ENCODE measurements at regions not wholly inside any gene's neighbourhood (a gene's known extent, or its start where the extent isn't known, plus 50 kb on each side); places are given as distances from the start of the nearest gene placed in this dataset.

GRCh38 chr7:68243128-68243527 is 1246.5 kb downstream of the TYW1 start:
- no peak for DNase-seq
- Mint-ChIP-seq H3K4me3 (no peak overlapping the region), H3K27me3 (no peaks in the 10 kb centered on the region), H3K36me3 (no peaks in the 10 kb centered on the region), H3K9me3 (peaks cover 15 to 46% (median 25%) of the 10 kb centered on the region in 3 donors), H3K4me1 (no peaks in the 10 kb centered on the region), H3K27ac (no peak overlapping the region)
- WGBS (ENCODE audit: insufficient coverage) = no CpG with 5 or more reads among the region's 2 CpGs
- no peak for ATAC-seq (replicated peaks in 1 of 4)
- no peaks in the 10 kb centered on the region for H3K27me3 ChIP-seq (replicated peaks in 1 of 2; ENCODE audit: control insufficient read depth in 2 of 2, extremely low read depth in 1 of 2, insufficient read depth in 2 of 2, low read length in 1 of 2)
- no peak overlapping the region for H3K27ac ChIP-seq (ENCODE audit: low read length)
- ChIA-PET POLR2A (no interaction called here), CTCF (no interaction called here)
- no peak overlapping the region for H3K4me3 ChIP-seq (ENCODE audit: control insufficient read depth in 1 of 2, extremely low read depth in 1 of 2, low read length in 1 of 2)
- H3K36me3 ChIP-seq (ENCODE audit: control insufficient read depth in 2 of 2, extremely low read depth in 1 of 2, insufficient read depth in 1 of 2, low read length in 1 of 2) = no peaks in the 10 kb centered on the region
- H3K4me1 ChIP-seq (ENCODE audit: control insufficient read depth in 1 of 2, extremely low read depth in 1 of 2, insufficient read depth in 2 of 2, low read length in 2 of 2) = no peaks in the 10 kb centered on the region
- H3K9me3 ChIP-seq = no peaks in the 10 kb centered on the region

GRCh38 chr7:68244389-68244788 is 1247.8 kb downstream of the TYW1 start:
- ChIA-PET CTCF (no interaction called here), POLR2A (no interaction called here)
- ATAC-seq (replicated peaks in 1 of 4) (no peak), DNase-seq (no peak)
- no peaks in the 10 kb centered on the region for H3K4me1 ChIP-seq (ENCODE audit: control insufficient read depth in 1 of 2, extremely low read depth in 1 of 2, insufficient read depth in 2 of 2, low read length in 2 of 2)
- H3K36me3 ChIP-seq (ENCODE audit: control insufficient read depth in 2 of 2, extremely low read depth in 1 of 2, insufficient read depth in 1 of 2, low read length in 1 of 2) = no peaks in the 10 kb centered on the region
- no peak overlapping the region for H3K4me3 ChIP-seq (ENCODE audit: control insufficient read depth in 1 of 2, extremely low read depth in 1 of 2, low read length in 1 of 2)
- 75% methylated on average over 7 of the region's 7 CpGs for WGBS (ENCODE audit: insufficient coverage)
- Mint-ChIP-seq H3K4me1 (no peaks in the 10 kb centered on the region), H3K36me3 (no peaks in the 10 kb centered on the region), H3K4me3 (no peak overlapping the region), H3K27ac (no peak overlapping the region), H3K27me3 (no peaks in the 10 kb centered on the region), H3K9me3 (peaks cover 16 to 46% (median 27%) of the 10 kb centered on the region in 3 donors)
- H3K27me3 ChIP-seq (replicated peaks in 1 of 2; ENCODE audit: control insufficient read depth in 2 of 2, extremely low read depth in 1 of 2, insufficient read depth in 2 of 2, low read length in 1 of 2) = no peaks in the 10 kb centered on the region
- H3K27ac ChIP-seq (ENCODE audit: low read length) = no peak overlapping the region
- H3K9me3 ChIP-seq = no peaks in the 10 kb centered on the region

DNA sequence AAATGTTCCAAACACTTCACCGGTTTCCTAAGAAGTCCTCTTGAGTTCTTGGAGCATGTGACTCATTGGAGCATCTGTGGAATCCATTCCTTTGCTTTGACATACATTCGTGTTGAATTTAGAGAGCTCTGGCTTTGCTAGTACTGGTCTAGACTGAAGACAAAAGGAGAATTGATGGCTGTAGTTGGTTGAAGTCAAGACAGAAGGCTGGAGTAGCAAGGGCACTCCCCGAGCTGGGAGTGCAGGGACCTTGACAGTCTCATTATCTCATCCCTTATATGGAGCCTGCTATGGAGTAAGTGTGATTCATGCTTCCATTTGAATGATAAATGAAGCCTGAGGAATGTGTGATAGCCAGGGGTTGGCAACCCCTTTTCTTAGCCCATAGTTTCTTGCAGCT is 1249.1 kb downstream of the TYW1 start:
- Histone ChIP-seq H3K27me3 (replicated peaks in 1 of 2; ENCODE audit: control insufficient read depth in 2 of 2, extremely low read depth in 1 of 2, insufficient read depth in 2 of 2, low read length in 1 of 2) (no peaks in the 10 kb centered on the region), H3K4me1 (ENCODE audit: control insufficient read depth in 1 of 2, extremely low read depth in 1 of 2, insufficient read depth in 2 of 2, low read length in 2 of 2) (no peaks in the 10 kb centered on the region), H3K27ac (ENCODE audit: low read length) (no peak overlapping the region), H3K4me3 (ENCODE audit: control insufficient read depth in 1 of 2, extremely low read depth in 1 of 2, low read length in 1 of 2) (no peak overlapping the region), H3K9me3 (no peaks in the 10 kb centered on the region), H3K36me3 (ENCODE audit: control insufficient read depth in 2 of 2, extremely low read depth in 1 of 2, insufficient read depth in 1 of 2, low read length in 1 of 2) (no peaks in the 10 kb centered on the region)
- ATAC-seq (replicated peaks in 1 of 4) (no peak), DNase-seq (no peak)
- H3K27ac Mint-ChIP-seq = no peak overlapping the region
- H3K9me3 Mint-ChIP-seq = peaks cover 20 to 46% (median 30%) of the 10 kb centered on the region in 3 donors
- no peak overlapping the region for H3K4me3 Mint-ChIP-seq
- no peaks in the 10 kb centered on the region for H3K27me3 Mint-ChIP-seq
- CTCF ChIA-PET = no interaction called here
- no peaks in the 10 kb centered on the region for H3K4me1 Mint-ChIP-seq
- 80% methylated on average over 1 of the region's 3 CpGs for WGBS (ENCODE audit: insufficient coverage)
- no peaks in the 10 kb centered on the region for H3K36me3 Mint-ChIP-seq
- POLR2A ChIA-PET = no interaction called here

GRCh38 chr7:68246189-68246633 is 1249.6 kb downstream of the TYW1 start:
- 50% methylated on average over 4 of the region's 4 CpGs for WGBS (ENCODE audit: insufficient coverage)
- H3K4me3 Mint-ChIP-seq = no peak overlapping the region
- CTCF ChIA-PET = no interaction called here
- POLR2A ChIA-PET = no interaction called here
- peaks cover 20 to 42% (median 25%) of the 10 kb centered on the region in 3 donors for H3K9me3 Mint-ChIP-seq
- Histone ChIP-seq H3K4me3 (ENCODE audit: control insufficient read depth in 1 of 2, extremely low read depth in 1 of 2, low read length in 1 of 2) (no peak overlapping the region), H3K36me3 (ENCODE audit: control insufficient read depth in 2 of 2, extremely low read depth in 1 of 2, insufficient read depth in 1 of 2, low read length in 1 of 2) (no peaks in the 10 kb centered on the region), H3K27me3 (replicated peaks in 1 of 2; ENCODE audit: control insufficient read depth in 2 of 2, extremely low read depth in 1 of 2, insufficient read depth in 2 of 2, low read length in 1 of 2) (no peaks in the 10 kb centered on the region), H3K9me3 (no peaks in the 10 kb centered on the region), H3K4me1 (ENCODE audit: control insufficient read depth in 1 of 2, extremely low read depth in 1 of 2, insufficient read depth in 2 of 2, low read length in 2 of 2) (no peaks in the 10 kb centered on the region), H3K27ac (ENCODE audit: low read length) (no peak overlapping the region)
- H3K36me3 Mint-ChIP-seq = no peaks in the 10 kb centered on the region
- no peak for ATAC-seq (replicated peaks in 1 of 4)
- H3K27me3 Mint-ChIP-seq = no peaks in the 10 kb centered on the region
- H3K27ac Mint-ChIP-seq = no peak overlapping the region
- no peak for DNase-seq
- H3K4me1 Mint-ChIP-seq = no peaks in the 10 kb centered on the region

DNA sequence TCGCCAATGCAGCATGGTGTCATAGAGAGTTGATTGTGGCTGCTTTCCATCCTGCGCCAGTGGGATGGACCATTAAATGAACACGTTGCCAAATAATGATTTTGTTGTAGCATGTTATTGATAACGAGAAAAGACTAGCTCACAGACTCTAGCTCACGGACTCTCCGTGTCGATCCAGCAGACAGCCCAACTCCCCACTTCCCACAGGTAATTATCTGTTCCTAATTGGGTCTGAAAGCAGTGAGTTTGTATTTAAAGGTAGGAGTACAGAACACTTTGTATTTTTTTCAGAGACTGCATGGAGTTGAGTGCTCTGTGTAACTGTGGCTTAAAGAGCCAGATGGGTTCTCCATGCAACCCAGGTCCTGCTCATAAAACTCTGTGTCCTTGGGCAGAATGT is 1250.5 kb downstream of the TYW1 start:
- Histone ChIP-seq H3K9me3 (no peaks in the 10 kb centered on the region), H3K4me3 (ENCODE audit: control insufficient read depth in 1 of 2, extremely low read depth in 1 of 2, low read length in 1 of 2) (no peak overlapping the region), H3K27me3 (replicated peaks in 1 of 2; ENCODE audit: control insufficient read depth in 2 of 2, extremely low read depth in 1 of 2, insufficient read depth in 2 of 2, low read length in 1 of 2) (no peaks in the 10 kb centered on the region), H3K4me1 (ENCODE audit: control insufficient read depth in 1 of 2, extremely low read depth in 1 of 2, insufficient read depth in 2 of 2, low read length in 2 of 2) (no peaks in the 10 kb centered on the region), H3K36me3 (ENCODE audit: control insufficient read depth in 2 of 2, extremely low read depth in 1 of 2, insufficient read depth in 1 of 2, low read length in 1 of 2) (no peaks in the 10 kb centered on the region), H3K27ac (ENCODE audit: low read length) (no peak overlapping the region)
- Mint-ChIP-seq H3K36me3 (no peaks in the 10 kb centered on the region), H3K4me3 (no peak overlapping the region), H3K4me1 (no peaks in the 10 kb centered on the region), H3K9me3 (peaks cover 21 to 44% (median 27%) of the 10 kb centered on the region in 3 donors), H3K27ac (no peak overlapping the region), H3K27me3 (no peaks in the 10 kb centered on the region)
- WGBS (ENCODE audit: insufficient coverage) = 100% methylated on average over 1 of the region's 7 CpGs
- no peak for ATAC-seq (replicated peaks in 1 of 4)
- DNase-seq = no peak
- POLR2A ChIA-PET = no interaction called here
- CTCF ChIA-PET = no interaction called here

GRCh38 chr7:68247571-68247970 is 1250.9 kb downstream of the TYW1 start:
- no peak overlapping the region for H3K27ac ChIP-seq (ENCODE audit: low read length)
- no peaks in the 10 kb centered on the region for H3K27me3 Mint-ChIP-seq
- no peak overlapping the region for H3K4me3 Mint-ChIP-seq
- ChIA-PET POLR2A (no interaction called here), CTCF (interaction anchor here in 1 of 2 donors (0.5 kb wide), 1 partner anchor 1213 kb away, joined by 4 read pairs; no protein-coding TSS in a partner anchor)
- ATAC-seq (replicated peaks in 1 of 4) (no peak), DNase-seq (no peak)
- H3K4me1 Mint-ChIP-seq = no peaks in the 10 kb centered on the region
- H3K9me3 Mint-ChIP-seq = peaks cover 18 to 43% (median 27%) of the 10 kb centered on the region in 3 donors
- 45% methylated on average over 2 of the region's 2 CpGs for WGBS (ENCODE audit: insufficient coverage)
- H3K4me3 ChIP-seq (ENCODE audit: control insufficient read depth in 1 of 2, extremely low read depth in 1 of 2, low read length in 1 of 2) = no peak overlapping the region
- H3K27ac Mint-ChIP-seq = no peak overlapping the region
- H3K4me1 ChIP-seq (ENCODE audit: control insufficient read depth in 1 of 2, extremely low read depth in 1 of 2, insufficient read depth in 2 of 2, low read length in 2 of 2) = no peaks in the 10 kb centered on the region
- no peaks in the 10 kb centered on the region for H3K27me3 ChIP-seq (replicated peaks in 1 of 2; ENCODE audit: control insufficient read depth in 2 of 2, extremely low read depth in 1 of 2, insufficient read depth in 2 of 2, low read length in 1 of 2)
- no peaks in the 10 kb centered on the region for H3K36me3 ChIP-seq (ENCODE audit: control insufficient read depth in 2 of 2, extremely low read depth in 1 of 2, insufficient read depth in 1 of 2, low read length in 1 of 2)
- H3K9me3 ChIP-seq = no peaks in the 10 kb centered on the region
- no peaks in the 10 kb centered on the region for H3K36me3 Mint-ChIP-seq

- no peak overlapping the region for H3K4me3 ChIP-seq (ENCODE audit: control insufficient read depth in 1 of 2, extremely low read depth in 1 of 2, low read length in 1 of 2)
- no peaks in the 10 kb centered on the region for H3K27me3 Mint-ChIP-seq
- DNase-seq = no peak
- H3K4me1 ChIP-seq (ENCODE audit: control insufficient read depth in 1 of 2, extremely low read depth in 1 of 2, insufficient read depth in 2 of 2, low read length in 2 of 2) = no peaks in the 10 kb centered on the region
- H3K9me3 Mint-ChIP-seq = peaks cover 16 to 39% (median 27%) of the 10 kb centered on the region in 3 donors
- no peak for ATAC-seq (replicated peaks in 1 of 4)
- H3K27ac Mint-ChIP-seq = no peak overlapping the region
- H3K36me3 ChIP-seq (ENCODE audit: control insufficient read depth in 2 of 2, extremely low read depth in 1 of 2, insufficient read depth in 1 of 2, low read length in 1 of 2) = no peaks in the 10 kb centered on the region
- CTCF ChIA-PET = no interaction called here
- H3K4me1 Mint-ChIP-seq = no peaks in the 10 kb centered on the region
- POLR2A ChIA-PET = no interaction called here
- H3K9me3 ChIP-seq = no peaks in the 10 kb centered on the region
- H3K36me3 Mint-ChIP-seq = no peaks in the 10 kb centered on the region
- H3K4me3 Mint-ChIP-seq = no peak overlapping the region
- H3K27me3 ChIP-seq (replicated peaks in 1 of 2; ENCODE audit: control insufficient read depth in 2 of 2, extremely low read depth in 1 of 2, insufficient read depth in 2 of 2, low read length in 1 of 2) = no peaks in the 10 kb centered on the region
- no peak overlapping the region for H3K27ac ChIP-seq (ENCODE audit: low read length)
Measured at GRCh38 chr7:68248973-68249372, 1252.3 kb downstream of the TYW1 start.
